B cell (primary cell): ENCODE measurements at regions not wholly inside any gene's neighbourhood (a gene's known extent, or its start where the extent isn't known, plus 50 kb on each side); places are given as distances from the start of the nearest gene placed in this dataset.

Experiments used
- ATAC-seq: fragments of 200-7000 bp; cut with Tn5 transposase; one replicate; pipeline ENCODE4 v1.10.0; 2021; ENCODE audit warnings: low read depth, mild to moderate bottlenecking, moderate number of reproducible peaks, moderate library complexity
- CTCF ChIA-PET: fragments of 350-600 bp; sonication (Branson Sonifier 250); formaldehyde crosslinking; loops from one replicate; lab custom pipeline; 2021; ENCODE audit warnings: antibody characterized with exemption, inconsistent platforms; lab: Charles Lee
- POLR2A ChIA-PET: fragments of 350-600 bp; sonication (Branson Sonifier 250); formaldehyde crosslinking; loops from one replicate; lab custom pipeline; 2021; ENCODE audit warnings: antibody characterized with exemption; lab: Charles Lee
- DNase-seq: peaks from one replicate; pipeline ENCODE4 v3.0.0; 2013
- H2AFZ ChIP-seq: 2 replicates; pipeline ENCODE4 v1.6.1; 2012; ENCODE audit warnings: mild to moderate bottlenecking, low read depth, low read length; ENCODE audit not compliant: insufficient read depth, poor library complexity, severe bottlenecking
- H3K27ac ChIP-seq, 2 donors: 1 replicate in 1 of 2; 2 replicates in 1 of 2; pipeline ENCODE4 v1.5.1; 2012 to 2013; ENCODE audit warnings: low read length in 2 of 2, mild to moderate bottlenecking in 2 of 2, moderate library complexity in 1 of 2
- H3K27me3 ChIP-seq, 4 experiments: fragments of 200-600 bp in 1 of 4; sonication (generic) in 1 of 4; replicated peaks in 1 of 4; 1 replicate in 2 of 4; 2 replicates in 2 of 4; pipeline versions ENCODE4 v1.6.1 to v1.7.0; 2013 to 2016; ENCODE audit warnings: low read length in 3 of 4, mild to moderate bottlenecking in 2 of 4, mixed read lengths in 1 of 4, moderate library complexity in 1 of 4; ENCODE audit not compliant: insufficient read depth in 4 of 4, control insufficient read depth in 3 of 4; ENCODE audit errors: control extremely low read depth in 1 of 4
- H3K36me3 ChIP-seq, 2 experiments: replicated peaks in 1 of 2; 1 replicate in 1 of 2; 2 replicates in 1 of 2; pipeline versions ENCODE4 v1.6.1 to v1.7.1; 2013; ENCODE audit warnings: low read length in 1 of 2; ENCODE audit not compliant: insufficient read depth in 2 of 2, control insufficient read depth in 1 of 2; ENCODE audit errors: control extremely low read depth in 1 of 2, extremely low read depth in 1 of 2
- H3K4me1 ChIP-seq, 2 donors: fragments of 200-600 bp in 1 of 2; sonication (generic) in 1 of 2; 1 replicate in 1 of 2; 2 replicates in 1 of 2; pipeline versions ENCODE4 v1.5.1 to v1.6.1; 2013 to 2017; ENCODE audit warnings: low read length in 2 of 2; ENCODE audit not compliant: control insufficient read depth in 2 of 2, insufficient read depth in 2 of 2
- H3K4me2 ChIP-seq: replicated peaks from 2 replicates; pipeline ENCODE3; 2012; ENCODE audit warnings: mild to moderate bottlenecking, low read depth, low read length; ENCODE audit not compliant: poor library complexity, severe bottlenecking
- H3K4me3 ChIP-seq, 5 experiments: fragments of 200-600 bp in 1 of 5; sonication (generic) in 1 of 5; 1 replicate in 3 of 5; 2 replicates in 2 of 5; pipeline versions ENCODE4 v1.5.1 to v1.7.0; 2011 to 2016; ENCODE audit warnings: low read length in 4 of 5, mild to moderate bottlenecking in 4 of 5, low read depth in 2 of 5, control low read depth in 1 of 5, moderate library complexity in 1 of 5; ENCODE audit not compliant: insufficient read depth in 1 of 5; ENCODE audit errors: control extremely low read depth in 1 of 5, extremely low read depth in 1 of 5
- H3K79me2 ChIP-seq: fragments of 200-600 bp; sonication (generic); one replicate; pipeline ENCODE4 v1.6.0; 2016; ENCODE audit warnings: low read length; ENCODE audit not compliant: control insufficient read depth, insufficient read depth
- H3K9ac ChIP-seq: fragments of 200-600 bp; sonication (generic); 2 replicates; pipeline ENCODE4 v1.6.1; 2017; ENCODE audit warnings: mild to moderate bottlenecking, low read length, moderate library complexity
- H3K9me3 ChIP-seq, 3 donors: one replicate each; pipeline versions ENCODE4 v1.6.1 to v1.7.1; 2013; ENCODE audit warnings: low read length in 2 of 3; ENCODE audit not compliant: control insufficient read depth in 2 of 3, insufficient read depth in 1 of 3; ENCODE audit errors: control extremely low read depth in 1 of 3
- H4K20me1 ChIP-seq: 2 replicates; pipeline ENCODE4 v1.6.0; 2012; ENCODE audit warnings: mild to moderate bottlenecking, low read length; ENCODE audit not compliant: insufficient read depth, control insufficient read depth, poor library complexity, severe bottlenecking
- H3K27ac Mint-ChIP-seq: one replicate; pipeline ENCODE4 v1.8.0; 2021; ENCODE audit warnings: mixed read lengths
- H3K27me3 Mint-ChIP-seq: one replicate; pipeline ENCODE4 v1.8.0; 2021; ENCODE audit warnings: mixed read lengths
- H3K4me1 Mint-ChIP-seq: one replicate; pipeline ENCODE4 v1.8.0; 2021; ENCODE audit warnings: mixed read lengths
- H3K4me3 Mint-ChIP-seq: one replicate; pipeline ENCODE4 v1.8.0; 2021; ENCODE audit warnings: mixed read lengths
- H3K9me3 Mint-ChIP-seq: one replicate; pipeline ENCODE4 v1.8.0; 2022; ENCODE audit warnings: mixed read lengths; ENCODE audit not compliant: insufficient read depth
- EZH2 ChIP-seq: IDR thresholded peaks from 2 replicates; pipeline ENCODE4 v1.6.1; 2012; ENCODE audit warnings: borderline replicate concordance, low read depth, mild to moderate bottlenecking, moderate library complexity, low read length; ENCODE audit not compliant: insufficient read depth, poor library complexity, severe bottlenecking
- WGBS: methylation state at CpG from one replicate; pipeline ENCODE4 v1.1.5; 2013; ENCODE audit warnings: missing lambda C conversion rate; ENCODE audit not compliant: insufficient coverage; 5-methylcytosine and 5-hydroxymethylcytosine counted together
- intact Hi-C: fragments of 100-400 bp; cut with micrococcal nuclease; formaldehyde crosslinking; loops from one replicate; pipeline ENCODE4 v1.10.0; 2022
- TF ChIP-seq, protein P1 (sequence below): fragments of 200-600 bp; IDR thresholded peaks from one replicate; pipeline ENCODE4 v1.8.0; 2022; ENCODE audit warnings: antibody characterized with exemption, mild to moderate bottlenecking

DNA sequence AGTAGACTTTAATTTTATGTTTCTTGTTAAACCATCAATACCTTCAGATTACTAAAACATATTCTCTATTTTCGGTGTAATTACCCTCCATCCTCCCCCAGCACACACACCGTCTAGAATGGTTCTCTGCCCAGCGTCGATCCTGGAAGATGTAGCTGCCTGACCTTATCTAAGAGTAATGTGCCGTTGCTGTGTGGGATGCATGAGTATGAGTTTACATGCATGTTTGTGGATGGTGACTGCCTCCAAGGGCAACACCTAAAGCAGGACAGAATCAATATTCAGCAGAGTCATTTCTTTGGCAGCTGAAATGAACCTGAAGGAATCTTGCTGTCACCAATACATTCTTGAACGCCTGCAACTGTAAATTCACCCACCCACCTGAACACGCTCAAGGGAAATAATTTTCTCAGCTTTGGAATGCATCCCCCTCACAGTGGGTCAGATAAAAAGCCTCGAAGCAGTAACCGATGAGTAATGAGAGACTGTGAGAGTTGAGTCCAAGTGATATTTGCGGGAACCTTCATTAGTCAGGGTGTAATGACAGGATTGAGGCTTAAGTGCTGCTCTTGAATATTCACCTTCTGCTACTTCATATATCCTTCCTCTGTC, 155.8 kb upstream of the RND3 start:
- ATAC-seq (no peak), DNase-seq (no peak)
- Histone ChIP-seq H3K27me3 (no peaks in the 10 kb centered on the region), H3K27ac (no peak overlapping the region), H3K4me3 (no peak overlapping the region), H2AFZ (no peak overlapping the region), H3K4me1 (no peaks in the 10 kb centered on the region), H3K79me2 (no peaks in the 10 kb centered on the region), H3K4me2 (no peak overlapping the region), H3K9me3 (no peaks in the 10 kb centered on the region), H4K20me1 (no peaks in the 10 kb centered on the region), H3K9ac (no peak overlapping the region), H3K36me3 (no peaks in the 10 kb centered on the region)
- H3K4me3 Mint-ChIP-seq = no peak overlapping the region
- intact Hi-C loops = no loop called here
- H3K27ac Mint-ChIP-seq = no peak overlapping the region
- H3K4me1 Mint-ChIP-seq = no peaks in the 10 kb centered on the region
- POLR2A ChIA-PET = no interaction called here
- CTCF ChIA-PET = no interaction called here
- H3K9me3 Mint-ChIP-seq = no peaks in the 10 kb centered on the region
- no peaks in the 10 kb centered on the region for H3K27me3 Mint-ChIP-seq
- WGBS = 100% methylated on average over 1 of the region's 10 CpGs
- TF ChIP-seq, protein P1, sequence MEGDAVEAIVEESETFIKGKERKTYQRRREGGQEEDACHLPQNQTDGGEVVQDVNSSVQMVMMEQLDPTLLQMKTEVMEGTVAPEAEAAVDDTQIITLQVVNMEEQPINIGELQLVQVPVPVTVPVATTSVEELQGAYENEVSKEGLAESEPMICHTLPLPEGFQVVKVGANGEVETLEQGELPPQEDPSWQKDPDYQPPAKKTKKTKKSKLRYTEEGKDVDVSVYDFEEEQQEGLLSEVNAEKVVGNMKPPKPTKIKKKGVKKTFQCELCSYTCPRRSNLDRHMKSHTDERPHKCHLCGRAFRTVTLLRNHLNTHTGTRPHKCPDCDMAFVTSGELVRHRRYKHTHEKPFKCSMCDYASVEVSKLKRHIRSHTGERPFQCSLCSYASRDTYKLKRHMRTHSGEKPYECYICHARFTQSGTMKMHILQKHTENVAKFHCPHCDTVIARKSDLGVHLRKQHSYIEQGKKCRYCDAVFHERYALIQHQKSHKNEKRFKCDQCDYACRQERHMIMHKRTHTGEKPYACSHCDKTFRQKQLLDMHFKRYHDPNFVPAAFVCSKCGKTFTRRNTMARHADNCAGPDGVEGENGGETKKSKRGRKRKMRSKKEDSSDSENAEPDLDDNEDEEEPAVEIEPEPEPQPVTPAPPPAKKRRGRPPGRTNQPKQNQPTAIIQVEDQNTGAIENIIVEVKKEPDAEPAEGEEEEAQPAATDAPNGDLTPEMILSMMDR = no peak
- no peak for TF ChIP-seq EZH2

DNA sequence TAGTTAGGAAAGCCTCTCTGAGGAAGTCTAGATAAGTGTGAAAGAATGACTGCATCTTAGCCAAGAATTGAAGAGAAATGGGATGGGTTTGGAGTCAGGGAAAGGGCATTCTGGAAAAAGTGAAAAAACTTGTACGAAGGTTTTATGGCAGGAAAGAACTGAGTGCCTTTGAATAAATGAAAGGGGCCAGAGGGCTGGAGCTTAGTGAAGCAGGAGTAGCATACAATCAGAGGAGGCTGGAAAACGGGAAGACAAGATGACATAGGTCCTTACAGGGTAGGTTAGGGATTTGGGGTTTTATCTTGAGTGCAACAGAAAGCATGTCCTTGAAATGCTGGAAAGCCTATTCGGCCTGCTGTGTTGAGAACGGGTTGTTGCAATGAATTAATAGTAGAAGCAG, 152.6 kb upstream of the RND3 start:
- Histone ChIP-seq H3K9ac (no peak overlapping the region), H3K4me2 (no peak overlapping the region), H2AFZ (no peak overlapping the region), H3K4me3 (no peak overlapping the region), H3K79me2 (no peaks in the 10 kb centered on the region), H4K20me1 (no peaks in the 10 kb centered on the region), H3K9me3 (no peaks in the 10 kb centered on the region), H3K27me3 (no peaks in the 10 kb centered on the region), H3K27ac (no peak overlapping the region), H3K36me3 (no peaks in the 10 kb centered on the region), H3K4me1 (no peaks in the 10 kb centered on the region)
- intact Hi-C loops = no loop called here
- DNase-seq = no peak
- ChIA-PET POLR2A (no interaction called here), CTCF (no interaction called here)
- Mint-ChIP-seq H3K9me3 (no peaks in the 10 kb centered on the region), H3K27ac (no peak overlapping the region), H3K4me3 (no peak overlapping the region), H3K27me3 (no peaks in the 10 kb centered on the region), H3K4me1 (no peaks in the 10 kb centered on the region)
- WGBS = 58% methylated on average over 4 of the region's 4 CpGs
- no peak for ATAC-seq
- TF ChIP-seq, protein P1 = no peak
- no peak for TF ChIP-seq EZH2
